ENCODE measurements at regions not wholly inside any gene's neighbourhood (a gene's known extent, or its start where the extent isn't known, plus 50 kb on each side); places are given as distances from the start of the nearest gene placed in this dataset.

DNA sequence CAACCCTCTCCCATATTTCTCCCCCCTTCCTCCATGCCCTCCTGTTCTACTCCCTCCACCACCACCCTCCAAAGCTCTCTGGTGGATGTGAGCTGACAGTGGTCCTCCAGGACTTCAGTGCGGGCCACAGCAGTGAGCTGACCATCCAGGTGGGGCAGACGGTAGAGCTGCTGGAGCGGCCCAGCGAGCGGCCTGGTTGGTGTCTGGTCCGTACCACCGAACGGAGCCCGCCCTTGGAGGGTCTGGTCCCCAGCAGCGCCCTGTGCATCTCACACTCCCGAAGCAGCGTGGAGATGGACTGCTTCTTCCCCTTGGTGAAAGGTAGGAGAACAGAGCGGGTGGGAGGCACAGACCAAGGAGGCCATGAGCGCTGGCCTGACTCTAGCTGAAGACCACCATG, 167.5 kb upstream of the UMPS start:
- Histone ChIP-seq H3K4me1 (ENCODE audit: control insufficient read depth in 4 of 4, insufficient read depth in 4 of 4, low read length in 3 of 4) (peaks cover 0 to 9% (median 3%) of the 10 kb centered on the region in 4 donors), H3K27me3 (ENCODE audit: control insufficient read depth in 4 of 4, insufficient read depth in 4 of 4, low read length in 3 of 4) (no peaks in the 10 kb centered on the region), H3K9me3 (ENCODE audit: control insufficient read depth in 4 of 4, low read length in 3 of 4) (no peaks in the 10 kb centered on the region), H3K4me3 (ENCODE audit: low read depth in 1 of 3, low read length in 3 of 3) (no peak overlapping the region), H3K36me3 (ENCODE audit: control insufficient read depth in 4 of 4, insufficient read depth in 3 of 4, low read depth in 1 of 4, low read length in 3 of 4) (no peaks in the 10 kb centered on the region), H3K9ac (ENCODE audit: low read depth in 1 of 2, low read length in 2 of 2) (no peak overlapping the region), H3K27ac (ENCODE audit: low read depth in 1 of 2, low read length in 2 of 2) (no peak overlapping the region)
- DNase-seq (ENCODE audit: low spot score), result no peak
- 95% methylated on average over 14 of the region's 14 CpGs for WGBS
- TF ChIP-seq JUND (IDR thresholded peaks at IDR 0.05) (no peak), FOXA1 (IDR thresholded peaks at IDR 0.05) (no peak), YY1 (IDR thresholded peaks at IDR 0.05) (no peak), NR2F2 (IDR thresholded peaks at IDR 0.05) (no peak)

DNA sequence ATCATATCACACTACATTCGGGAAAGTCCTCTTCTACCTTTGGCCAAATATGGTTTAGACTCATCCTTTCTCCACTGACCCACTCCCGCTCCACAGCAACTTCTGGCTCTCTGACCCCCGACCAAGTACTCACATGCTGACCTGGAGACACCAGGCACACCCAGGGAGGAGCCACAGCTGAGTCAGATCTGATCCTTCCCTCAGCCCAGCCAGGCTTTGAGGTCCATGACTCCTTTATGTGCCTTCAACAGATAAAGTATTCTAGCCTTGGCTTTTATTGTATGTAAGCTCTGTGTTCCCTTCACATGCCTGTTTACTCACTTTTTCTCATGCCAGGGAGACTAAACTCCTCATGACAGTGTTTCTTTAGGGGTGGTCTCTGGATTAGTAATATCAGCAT, 166.9 kb upstream of the UMPS start:
- H3K27ac ChIP-seq (ENCODE audit: low read depth in 1 of 2, low read length in 2 of 2), result no peak overlapping the region
- DNase-seq (ENCODE audit: low spot score), result no peak
- WGBS, result 81% methylated on average over 3 of the region's 3 CpGs
- no peak overlapping the region for H3K9ac ChIP-seq (ENCODE audit: low read depth in 1 of 2, low read length in 2 of 2)
- H3K9me3 ChIP-seq (ENCODE audit: control insufficient read depth in 4 of 4, low read length in 3 of 4), result no peaks in the 10 kb centered on the region
- H3K36me3 ChIP-seq (ENCODE audit: control insufficient read depth in 4 of 4, insufficient read depth in 3 of 4, low read depth in 1 of 4, low read length in 3 of 4), result no peaks in the 10 kb centered on the region
- no peaks in the 10 kb centered on the region for H3K27me3 ChIP-seq (ENCODE audit: control insufficient read depth in 4 of 4, insufficient read depth in 4 of 4, low read length in 3 of 4)
- TF ChIP-seq FOXA2 (IDR thresholded peaks at IDR 0.05) (no peak), NR2F2 (IDR thresholded peaks at IDR 0.05) (no peak), RAD21 (IDR thresholded peaks at IDR 0.05) (no peak)
- peaks cover 0 to 9% (median 3%) of the 10 kb centered on the region in 4 donors for H3K4me1 ChIP-seq (ENCODE audit: control insufficient read depth in 4 of 4, insufficient read depth in 4 of 4, low read length in 3 of 4)
- no peak overlapping the region for H3K4me3 ChIP-seq (ENCODE audit: low read depth in 1 of 3, low read length in 3 of 3)

DNA sequence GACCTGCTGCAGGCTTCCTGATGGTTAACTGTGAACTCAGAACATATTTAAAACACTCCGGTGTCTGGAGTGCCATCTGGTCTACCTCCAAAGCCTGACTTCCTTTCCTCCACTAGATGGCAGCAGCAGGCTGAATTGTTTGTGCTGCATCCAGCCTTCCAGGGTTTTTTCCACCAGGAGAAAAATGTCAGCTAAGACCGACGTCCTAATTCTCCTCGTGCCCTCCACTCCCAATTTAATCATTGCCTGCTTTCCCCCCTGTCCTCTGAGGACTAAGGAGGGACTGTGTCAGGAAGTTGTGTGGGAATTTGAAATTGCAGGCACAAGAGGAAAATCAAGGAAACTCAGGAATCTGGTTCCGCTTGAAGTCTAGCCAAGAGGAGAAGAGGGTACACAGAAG, 165.2 kb upstream of the UMPS start:
- H3K27me3 ChIP-seq (ENCODE audit: control insufficient read depth in 4 of 4, insufficient read depth in 4 of 4, low read length in 3 of 4), result no peaks in the 10 kb centered on the region
- no peak overlapping the region for H3K4me3 ChIP-seq (ENCODE audit: low read depth in 1 of 3, low read length in 3 of 3)
- peak; percentile 68 for DNase-seq (ENCODE audit: low spot score)
- TF ChIP-seq HNF4A (conservative IDR thresholded peaks at IDR 0.05), result peak in 1 of 2 donors; percentile 11
- TF ChIP-seq, protein P1, sequence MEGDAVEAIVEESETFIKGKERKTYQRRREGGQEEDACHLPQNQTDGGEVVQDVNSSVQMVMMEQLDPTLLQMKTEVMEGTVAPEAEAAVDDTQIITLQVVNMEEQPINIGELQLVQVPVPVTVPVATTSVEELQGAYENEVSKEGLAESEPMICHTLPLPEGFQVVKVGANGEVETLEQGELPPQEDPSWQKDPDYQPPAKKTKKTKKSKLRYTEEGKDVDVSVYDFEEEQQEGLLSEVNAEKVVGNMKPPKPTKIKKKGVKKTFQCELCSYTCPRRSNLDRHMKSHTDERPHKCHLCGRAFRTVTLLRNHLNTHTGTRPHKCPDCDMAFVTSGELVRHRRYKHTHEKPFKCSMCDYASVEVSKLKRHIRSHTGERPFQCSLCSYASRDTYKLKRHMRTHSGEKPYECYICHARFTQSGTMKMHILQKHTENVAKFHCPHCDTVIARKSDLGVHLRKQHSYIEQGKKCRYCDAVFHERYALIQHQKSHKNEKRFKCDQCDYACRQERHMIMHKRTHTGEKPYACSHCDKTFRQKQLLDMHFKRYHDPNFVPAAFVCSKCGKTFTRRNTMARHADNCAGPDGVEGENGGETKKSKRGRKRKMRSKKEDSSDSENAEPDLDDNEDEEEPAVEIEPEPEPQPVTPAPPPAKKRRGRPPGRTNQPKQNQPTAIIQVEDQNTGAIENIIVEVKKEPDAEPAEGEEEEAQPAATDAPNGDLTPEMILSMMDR (IDR thresholded peaks at IDR 0.05; ENCODE audit: low read depth, low read length, missing input control), result peak; percentile 95
- no peak for TF ChIP-seq JUND (IDR thresholded peaks at IDR 0.05)
- TF ChIP-seq RXRA (IDR thresholded peaks at IDR 0.05), result peak in 1 of 2 donors; percentile 15
- peak; percentile 98 to 99 for TF ChIP-seq RAD21 (IDR thresholded peaks at IDR 0.05)
- 20% methylated on average over 5 of the region's 5 CpGs for WGBS
- no peak overlapping the region for H3K27ac ChIP-seq (ENCODE audit: low read depth in 1 of 2, low read length in 2 of 2)
- H3K9me3 ChIP-seq (ENCODE audit: control insufficient read depth in 4 of 4, low read length in 3 of 4), result no peaks in the 10 kb centered on the region
- H3K36me3 ChIP-seq (ENCODE audit: control insufficient read depth in 4 of 4, insufficient read depth in 3 of 4, low read depth in 1 of 4, low read length in 3 of 4), result no peaks in the 10 kb centered on the region
- no peak overlapping the region for H3K9ac ChIP-seq (ENCODE audit: low read depth in 1 of 2, low read length in 2 of 2)
- peaks cover 0 to 11% (median 6%) of the 10 kb centered on the region in 4 donors for H3K4me1 ChIP-seq (ENCODE audit: control insufficient read depth in 4 of 4, insufficient read depth in 4 of 4, low read length in 3 of 4)

DNA sequence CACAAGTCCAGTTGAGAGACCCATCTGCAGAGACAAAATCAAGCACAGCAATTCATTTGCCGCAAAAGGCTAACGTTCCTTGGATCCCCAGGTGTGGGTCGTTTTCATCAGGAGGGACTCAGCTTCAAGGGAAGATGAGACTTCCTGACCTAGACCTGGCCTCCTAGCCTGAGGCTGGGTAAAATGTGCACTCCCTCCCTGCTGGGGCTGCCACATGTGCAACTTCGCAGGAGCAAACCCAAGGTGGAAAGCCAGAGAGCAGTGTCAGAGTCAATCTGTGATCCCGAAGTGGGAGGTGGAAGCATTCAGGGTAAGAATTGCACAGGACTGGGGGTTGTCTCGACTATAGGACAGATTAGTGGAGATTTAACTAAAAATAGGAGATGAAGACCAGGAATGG, 164.7 kb upstream of the UMPS start:
- no peak for DNase-seq (ENCODE audit: low spot score)
- WGBS, result 71% methylated on average over 6 of the region's 6 CpGs
- TF ChIP-seq, protein P2, sequence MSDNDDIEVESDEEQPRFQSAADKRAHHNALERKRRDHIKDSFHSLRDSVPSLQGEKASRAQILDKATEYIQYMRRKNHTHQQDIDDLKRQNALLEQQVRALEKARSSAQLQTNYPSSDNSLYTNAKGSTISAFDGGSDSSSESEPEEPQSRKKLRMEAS (IDR thresholded peaks at IDR 0.05), result no peak
- TF ChIP-seq TAF1 (conservative IDR thresholded peaks at IDR 0.05), result no peak
- TF ChIP-seq, protein P3, sequence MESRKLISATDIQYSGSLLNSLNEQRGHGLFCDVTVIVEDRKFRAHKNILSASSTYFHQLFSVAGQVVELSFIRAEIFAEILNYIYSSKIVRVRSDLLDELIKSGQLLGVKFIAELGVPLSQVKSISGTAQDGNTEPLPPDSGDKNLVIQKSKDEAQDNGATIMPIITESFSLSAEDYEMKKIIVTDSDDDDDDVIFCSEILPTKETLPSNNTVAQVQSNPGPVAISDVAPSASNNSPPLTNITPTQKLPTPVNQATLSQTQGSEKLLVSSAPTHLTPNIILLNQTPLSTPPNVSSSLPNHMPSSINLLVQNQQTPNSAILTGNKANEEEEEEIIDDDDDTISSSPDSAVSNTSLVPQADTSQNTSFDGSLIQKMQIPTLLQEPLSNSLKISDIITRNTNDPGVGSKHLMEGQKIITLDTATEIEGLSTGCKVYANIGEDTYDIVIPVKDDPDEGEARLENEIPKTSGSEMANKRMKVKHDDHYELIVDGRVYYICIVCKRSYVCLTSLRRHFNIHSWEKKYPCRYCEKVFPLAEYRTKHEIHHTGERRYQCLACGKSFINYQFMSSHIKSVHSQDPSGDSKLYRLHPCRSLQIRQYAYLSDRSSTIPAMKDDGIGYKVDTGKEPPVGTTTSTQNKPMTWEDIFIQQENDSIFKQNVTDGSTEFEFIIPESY (IDR thresholded peaks at IDR 0.05), result no peak
- TF ChIP-seq, protein P4, sequence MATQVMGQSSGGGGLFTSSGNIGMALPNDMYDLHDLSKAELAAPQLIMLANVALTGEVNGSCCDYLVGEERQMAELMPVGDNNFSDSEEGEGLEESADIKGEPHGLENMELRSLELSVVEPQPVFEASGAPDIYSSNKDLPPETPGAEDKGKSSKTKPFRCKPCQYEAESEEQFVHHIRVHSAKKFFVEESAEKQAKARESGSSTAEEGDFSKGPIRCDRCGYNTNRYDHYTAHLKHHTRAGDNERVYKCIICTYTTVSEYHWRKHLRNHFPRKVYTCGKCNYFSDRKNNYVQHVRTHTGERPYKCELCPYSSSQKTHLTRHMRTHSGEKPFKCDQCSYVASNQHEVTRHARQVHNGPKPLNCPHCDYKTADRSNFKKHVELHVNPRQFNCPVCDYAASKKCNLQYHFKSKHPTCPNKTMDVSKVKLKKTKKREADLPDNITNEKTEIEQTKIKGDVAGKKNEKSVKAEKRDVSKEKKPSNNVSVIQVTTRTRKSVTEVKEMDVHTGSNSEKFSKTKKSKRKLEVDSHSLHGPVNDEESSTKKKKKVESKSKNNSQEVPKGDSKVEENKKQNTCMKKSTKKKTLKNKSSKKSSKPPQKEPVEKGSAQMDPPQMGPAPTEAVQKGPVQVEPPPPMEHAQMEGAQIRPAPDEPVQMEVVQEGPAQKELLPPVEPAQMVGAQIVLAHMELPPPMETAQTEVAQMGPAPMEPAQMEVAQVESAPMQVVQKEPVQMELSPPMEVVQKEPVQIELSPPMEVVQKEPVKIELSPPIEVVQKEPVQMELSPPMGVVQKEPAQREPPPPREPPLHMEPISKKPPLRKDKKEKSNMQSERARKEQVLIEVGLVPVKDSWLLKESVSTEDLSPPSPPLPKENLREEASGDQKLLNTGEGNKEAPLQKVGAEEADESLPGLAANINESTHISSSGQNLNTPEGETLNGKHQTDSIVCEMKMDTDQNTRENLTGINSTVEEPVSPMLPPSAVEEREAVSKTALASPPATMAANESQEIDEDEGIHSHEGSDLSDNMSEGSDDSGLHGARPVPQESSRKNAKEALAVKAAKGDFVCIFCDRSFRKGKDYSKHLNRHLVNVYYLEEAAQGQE (IDR thresholded peaks at IDR 0.05), result no peak
- H3K36me3 ChIP-seq (ENCODE audit: control insufficient read depth in 4 of 4, insufficient read depth in 3 of 4, low read depth in 1 of 4, low read length in 3 of 4), result no peaks in the 10 kb centered on the region
- no peak overlapping the region for H3K4me3 ChIP-seq (ENCODE audit: low read depth in 1 of 3, low read length in 3 of 3)
- H3K9me3 ChIP-seq (ENCODE audit: control insufficient read depth in 4 of 4, low read length in 3 of 4), result no peaks in the 10 kb centered on the region
- no peak overlapping the region for H3K27ac ChIP-seq (ENCODE audit: low read depth in 1 of 2, low read length in 2 of 2)
- H3K4me1 ChIP-seq (ENCODE audit: control insufficient read depth in 4 of 4, insufficient read depth in 4 of 4, low read length in 3 of 4), result peaks cover 0 to 10% (median 6%) of the 10 kb centered on the region in 4 donors
- H3K27me3 ChIP-seq (ENCODE audit: control insufficient read depth in 4 of 4, insufficient read depth in 4 of 4, low read length in 3 of 4), result no peaks in the 10 kb centered on the region
- no peak overlapping the region for H3K9ac ChIP-seq (ENCODE audit: low read depth in 1 of 2, low read length in 2 of 2)

All from liver (tissue), 8 donors.